ENCODE measurements at regions not wholly inside any gene's neighbourhood (a gene's known extent, or its start where the extent isn't known, plus 50 kb on each side); places are given as distances from the start of the nearest gene placed in this dataset.

DNA sequence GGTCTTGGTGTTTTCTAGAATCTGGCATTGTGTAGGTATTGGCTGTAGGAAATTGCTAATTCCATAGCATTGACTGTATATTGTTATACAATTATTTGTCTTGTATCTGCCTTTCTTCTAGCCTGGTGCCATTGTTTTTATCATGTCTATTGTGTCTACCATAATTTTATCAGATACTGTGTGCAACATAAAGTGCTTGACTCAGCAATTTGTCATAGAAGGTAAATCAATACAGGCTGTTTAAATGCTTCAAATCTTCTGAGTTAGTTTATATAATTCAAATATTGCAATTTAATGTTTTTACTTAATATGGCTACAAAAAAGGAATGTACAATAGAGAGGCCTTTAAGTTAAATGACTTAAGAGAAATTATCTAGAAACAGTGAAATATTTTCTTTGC, 263.3 kb upstream of the UGT8 start:
- Histone ChIP-seq H3K27ac (no peak overlapping the region), H3K27me3 (no peaks in the 10 kb centered on the region), H3K4me1 (no peaks in the 10 kb centered on the region), H3K9me3 (no peaks in the 10 kb centered on the region), H3K36me3 (no peaks in the 10 kb centered on the region), H3K4me3 (no peak overlapping the region)
- no peak for DNase-seq (ENCODE audit: low spot score in 2 of 2)
- TF ChIP-seq POLR2A (IDR thresholded peaks at IDR 0.05), result no peak
- TF ChIP-seq EP300 (IDR thresholded peaks at IDR 0.05), result no peak
- TF ChIP-seq, protein P1, sequence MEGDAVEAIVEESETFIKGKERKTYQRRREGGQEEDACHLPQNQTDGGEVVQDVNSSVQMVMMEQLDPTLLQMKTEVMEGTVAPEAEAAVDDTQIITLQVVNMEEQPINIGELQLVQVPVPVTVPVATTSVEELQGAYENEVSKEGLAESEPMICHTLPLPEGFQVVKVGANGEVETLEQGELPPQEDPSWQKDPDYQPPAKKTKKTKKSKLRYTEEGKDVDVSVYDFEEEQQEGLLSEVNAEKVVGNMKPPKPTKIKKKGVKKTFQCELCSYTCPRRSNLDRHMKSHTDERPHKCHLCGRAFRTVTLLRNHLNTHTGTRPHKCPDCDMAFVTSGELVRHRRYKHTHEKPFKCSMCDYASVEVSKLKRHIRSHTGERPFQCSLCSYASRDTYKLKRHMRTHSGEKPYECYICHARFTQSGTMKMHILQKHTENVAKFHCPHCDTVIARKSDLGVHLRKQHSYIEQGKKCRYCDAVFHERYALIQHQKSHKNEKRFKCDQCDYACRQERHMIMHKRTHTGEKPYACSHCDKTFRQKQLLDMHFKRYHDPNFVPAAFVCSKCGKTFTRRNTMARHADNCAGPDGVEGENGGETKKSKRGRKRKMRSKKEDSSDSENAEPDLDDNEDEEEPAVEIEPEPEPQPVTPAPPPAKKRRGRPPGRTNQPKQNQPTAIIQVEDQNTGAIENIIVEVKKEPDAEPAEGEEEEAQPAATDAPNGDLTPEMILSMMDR (IDR thresholded peaks at IDR 0.05), result no peak

DNA sequence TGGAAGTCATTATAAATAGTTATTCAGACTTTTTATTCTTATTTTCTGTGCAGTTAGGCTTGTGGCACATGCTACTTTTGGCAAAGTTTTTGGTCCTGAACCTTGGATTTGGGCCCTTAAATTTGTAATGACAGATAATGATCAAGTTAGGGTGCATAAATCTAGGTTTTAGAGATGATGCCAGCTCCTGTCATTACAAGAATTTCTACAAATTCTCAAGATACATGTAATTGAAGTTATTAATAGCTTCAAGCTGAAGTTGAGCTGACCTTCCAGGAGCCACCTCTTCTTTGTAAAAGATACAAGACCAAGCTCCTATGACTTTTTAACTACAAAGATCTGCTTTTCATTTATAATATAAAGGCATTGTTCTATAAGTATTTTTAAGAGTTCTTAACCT, 255.6 kb upstream of the UGT8 start:
- H3K27ac ChIP-seq, result no peak overlapping the region
- H3K9me3 ChIP-seq, result no peaks in the 10 kb centered on the region
- no peak overlapping the region for H3K4me3 ChIP-seq
- no peaks in the 10 kb centered on the region for H3K4me1 ChIP-seq
- no peak for DNase-seq (ENCODE audit: low spot score in 2 of 2)
- H3K36me3 ChIP-seq, result no peaks in the 10 kb centered on the region
- no peaks in the 10 kb centered on the region for H3K27me3 ChIP-seq
- no peak for TF ChIP-seq POLR2A (IDR thresholded peaks at IDR 0.05)
- TF ChIP-seq, protein P1 (IDR thresholded peaks at IDR 0.05), result no peak
- no peak for TF ChIP-seq EP300 (IDR thresholded peaks at IDR 0.05)

DNA sequence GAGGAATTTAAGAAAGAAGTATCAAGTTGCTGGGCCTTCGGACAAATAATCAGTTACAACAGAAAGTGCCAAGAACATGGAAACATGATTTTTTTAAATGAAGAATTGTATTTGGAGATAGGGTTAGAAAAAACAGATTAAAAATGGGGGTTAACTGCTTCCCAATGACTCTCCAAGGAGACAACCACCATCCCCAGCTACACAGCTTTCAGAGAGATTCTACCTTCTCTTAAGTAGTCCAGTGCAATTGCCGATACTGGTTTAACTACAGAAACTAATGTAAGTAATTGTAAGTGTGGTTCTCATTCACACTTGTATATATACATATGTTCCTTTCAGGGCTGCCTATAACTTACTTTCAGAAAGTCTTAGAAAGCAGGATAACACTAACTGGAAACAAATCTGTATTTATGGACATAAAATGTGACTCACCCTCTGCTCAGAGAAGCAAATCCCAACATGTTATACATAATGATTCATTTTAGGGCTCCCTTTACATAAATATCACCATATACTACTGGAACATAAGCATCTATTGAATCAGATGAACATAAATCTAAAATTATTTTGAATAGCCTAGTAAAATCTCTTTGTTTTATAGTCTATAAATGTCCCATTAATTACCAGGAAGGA, 248.9 kb upstream of the UGT8 start:
- no peak overlapping the region for H3K4me3 ChIP-seq
- no peak for DNase-seq (ENCODE audit: low spot score in 2 of 2)
- no peaks in the 10 kb centered on the region for H3K4me1 ChIP-seq
- TF ChIP-seq, protein P1 (IDR thresholded peaks at IDR 0.05), result no peak
- TF ChIP-seq EP300 (IDR thresholded peaks at IDR 0.05) (no peak), POLR2A (IDR thresholded peaks at IDR 0.05) (no peak)
- 80 to 85% methylated on average over 2 of the region's 2 CpGs for WGBS, 2 donors
- peaks cover 0 to 9% (median 0%) of the 10 kb centered on the region in 4 donors for H3K9me3 ChIP-seq
- no peaks in the 10 kb centered on the region for H3K27me3 ChIP-seq
- H3K27ac ChIP-seq, result no peak overlapping the region
- H3K36me3 ChIP-seq, result no peaks in the 10 kb centered on the region

DNA sequence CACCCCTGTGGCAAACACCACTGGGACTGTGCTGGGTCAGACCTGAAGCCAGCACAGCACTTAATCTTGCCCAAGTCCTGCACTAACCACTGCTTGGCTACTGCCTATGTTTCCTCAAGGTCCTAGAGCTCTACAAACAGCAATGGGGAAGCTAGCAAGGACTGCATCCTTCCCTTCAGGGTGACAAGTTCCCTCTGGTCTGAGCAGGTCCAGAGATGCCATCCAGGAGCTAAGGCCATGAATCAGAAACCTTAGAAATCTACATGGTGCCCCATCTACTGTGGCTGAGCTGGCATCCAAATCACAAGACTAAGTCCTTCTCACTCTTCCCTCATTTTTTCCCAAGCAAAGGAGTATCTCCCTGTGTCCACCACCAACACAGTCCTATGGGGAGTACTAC, 239.7 kb upstream of the UGT8 start:
- H3K4me1 ChIP-seq, result no peaks in the 10 kb centered on the region
- DNase-seq (ENCODE audit: low spot score in 2 of 2), result no peak
- no peak overlapping the region for H3K4me3 ChIP-seq
- no peaks in the 10 kb centered on the region for H3K36me3 ChIP-seq
- H3K27me3 ChIP-seq, result no peaks in the 10 kb centered on the region
- H3K27ac ChIP-seq, result no peak overlapping the region
- H3K9me3 ChIP-seq, result no peaks in the 10 kb centered on the region
- TF ChIP-seq, protein P1 (IDR thresholded peaks at IDR 0.05), result no peak
- TF ChIP-seq EP300 (IDR thresholded peaks at IDR 0.05), result no peak
- no peak for TF ChIP-seq POLR2A (IDR thresholded peaks at IDR 0.05)

DNA sequence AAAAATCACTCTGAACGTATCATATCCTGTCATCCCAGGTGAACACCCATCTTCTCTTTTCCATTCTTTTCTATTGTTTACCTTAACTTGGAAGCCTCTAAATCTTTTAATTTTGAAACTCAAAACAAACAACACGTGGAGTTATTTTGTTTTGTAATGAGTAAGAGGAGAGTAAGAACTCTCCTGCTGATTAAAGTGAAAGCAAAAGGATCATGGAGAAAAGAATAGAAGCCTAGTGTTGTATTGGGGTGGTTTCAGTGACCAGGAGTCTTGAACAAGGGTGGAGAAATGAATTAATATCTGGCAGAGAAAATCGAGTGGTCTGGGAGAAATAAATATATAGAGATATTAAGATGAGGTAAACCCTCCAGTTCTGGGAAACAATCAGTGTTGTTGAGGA, 237.4 kb upstream of the UGT8 start:
- Histone ChIP-seq H3K36me3 (no peaks in the 10 kb centered on the region), H3K9me3 (no peaks in the 10 kb centered on the region), H3K4me1 (no peaks in the 10 kb centered on the region), H3K27me3 (no peaks in the 10 kb centered on the region), H3K27ac (no peak overlapping the region), H3K4me3 (no peak overlapping the region)
- TF ChIP-seq, protein P1 (IDR thresholded peaks at IDR 0.05), result no peak
- TF ChIP-seq POLR2A (IDR thresholded peaks at IDR 0.05) (no peak), EP300 (IDR thresholded peaks at IDR 0.05) (no peak)
- 44 to 52% methylated on average over 3 of the region's 3 CpGs for WGBS, 2 donors
- no peak for DNase-seq (ENCODE audit: low spot score in 2 of 2)
